GM23338 (cell line): ENCODE measurements at regions not wholly inside any gene's neighbourhood (a gene's known extent, or its start where the extent isn't known, plus 50 kb on each side); places are given as distances from the start of the nearest gene placed in this dataset.

ENCODE experiments used
- CREB1 ChIP-seq: fragments of 250-450 bp; sonication (Bioruptor Pico); IDR thresholded peaks from 2 replicates; pipeline ENCODE4 v1.5.0; 2020; ENCODE audit warnings: low read depth, mild to moderate bottlenecking, moderate library complexity
- CTCF ChIP-seq, 2 experiments: fragments of 200-600 bp in 1 of 2; sonication (generic) in 1 of 2; conservative IDR thresholded peaks; 2 replicates each; pipeline versions ENCODE4 v1.5.1 to v1.6.1; 2016 to 2017; ENCODE audit warnings: antibody characterized with exemption in 2 of 2, low read depth in 2 of 2, mild to moderate bottlenecking in 2 of 2, moderate library complexity in 1 of 2
- ETS1 ChIP-seq: IDR thresholded peaks from 2 replicates; pipeline ENCODE4 v1.6.1; 2016; ENCODE audit warnings: antibody characterized with exemption
- EZH2 ChIP-seq: fragments of 200-600 bp; sonication (generic); IDR thresholded peaks from one replicate; pipeline ENCODE4 v1.8.0; 2017; ENCODE audit warnings: antibody characterized with exemption, mild to moderate bottlenecking, low read depth; ENCODE audit not compliant: unreplicated experiment
- EZH2phosphoT487 ChIP-seq: fragments of 200-600 bp; sonication (generic); IDR thresholded peaks from one replicate; pipeline ENCODE4 v1.8.1; 2018; ENCODE audit warnings: antibody characterized with exemption; ENCODE audit not compliant: unreplicated experiment
- JUNB ChIP-seq: IDR thresholded peaks from one replicate; pipeline ENCODE4 v1.6.1; 2016; ENCODE audit warnings: antibody characterized with exemption; ENCODE audit not compliant: unreplicated experiment
- NANOG ChIP-seq: IDR thresholded peaks from 2 replicates; pipeline ENCODE4 v1.6.1; 2016; ENCODE audit warnings: antibody characterized with exemption, borderline replicate concordance
- POLR2AphosphoS5 ChIP-seq: IDR thresholded peaks from 2 replicates; pipeline ENCODE4 v1.6.1; 2016; ENCODE audit warnings: antibody characterized with exemption, low read depth
- ZNF114 ChIP-seq: fragments of 250-450 bp; sonication (Bioruptor Pico); IDR thresholded peaks from 2 replicates; pipeline ENCODE4 v1.5.0; 2020; ENCODE audit warnings: mild to moderate bottlenecking, moderate library complexity
- ZNF331 ChIP-seq: fragments of 250-450 bp; sonication (Bioruptor Pico); IDR thresholded peaks from 2 replicates; pipeline ENCODE4 v1.5.0; 2020; ENCODE audit warnings: low read depth, mild to moderate bottlenecking, moderate library complexity
- TF ChIP-seq, protein P1 (sequence below): IDR thresholded peaks from one replicate; pipeline ENCODE4 v1.6.1; 2018; ENCODE audit warnings: antibody characterized with exemption; ENCODE audit not compliant: unreplicated experiment

DNA sequence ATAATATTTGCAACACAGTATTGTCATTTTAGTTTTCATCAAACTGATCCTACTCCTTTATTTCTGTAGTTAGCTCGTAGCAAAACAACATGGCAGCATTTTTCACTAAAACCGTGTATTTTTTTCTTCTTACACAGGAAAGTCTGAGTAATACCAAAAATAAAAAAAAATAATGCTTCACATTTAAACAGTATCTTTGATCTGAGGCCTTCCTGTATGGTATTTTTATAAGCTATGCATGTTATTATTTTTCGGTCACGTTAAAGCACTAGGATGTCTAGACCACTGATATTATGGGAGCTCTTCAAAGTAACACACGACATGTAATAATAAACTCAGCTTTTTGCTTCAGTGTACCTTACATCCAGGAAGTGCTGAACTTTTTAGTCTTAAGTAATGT, 94.1 kb upstream of the SRD5A3 start:
- TF ChIP-seq CTCF (conservative IDR thresholded peaks at IDR 0.05; ENCODE audit: low read depth in 2 of 2) (no peak), EZH2phosphoT487 (no peak), POLR2AphosphoS5 (no peak), ZNF114 (CRISPR knock-in tag) (no peak), EZH2 (no peak), CREB1 (no peak), NANOG (no peak), JUNB (no peak), ETS1 (no peak), ZNF331 (CRISPR knock-in tag) (no peak)
- TF ChIP-seq, protein P1, sequence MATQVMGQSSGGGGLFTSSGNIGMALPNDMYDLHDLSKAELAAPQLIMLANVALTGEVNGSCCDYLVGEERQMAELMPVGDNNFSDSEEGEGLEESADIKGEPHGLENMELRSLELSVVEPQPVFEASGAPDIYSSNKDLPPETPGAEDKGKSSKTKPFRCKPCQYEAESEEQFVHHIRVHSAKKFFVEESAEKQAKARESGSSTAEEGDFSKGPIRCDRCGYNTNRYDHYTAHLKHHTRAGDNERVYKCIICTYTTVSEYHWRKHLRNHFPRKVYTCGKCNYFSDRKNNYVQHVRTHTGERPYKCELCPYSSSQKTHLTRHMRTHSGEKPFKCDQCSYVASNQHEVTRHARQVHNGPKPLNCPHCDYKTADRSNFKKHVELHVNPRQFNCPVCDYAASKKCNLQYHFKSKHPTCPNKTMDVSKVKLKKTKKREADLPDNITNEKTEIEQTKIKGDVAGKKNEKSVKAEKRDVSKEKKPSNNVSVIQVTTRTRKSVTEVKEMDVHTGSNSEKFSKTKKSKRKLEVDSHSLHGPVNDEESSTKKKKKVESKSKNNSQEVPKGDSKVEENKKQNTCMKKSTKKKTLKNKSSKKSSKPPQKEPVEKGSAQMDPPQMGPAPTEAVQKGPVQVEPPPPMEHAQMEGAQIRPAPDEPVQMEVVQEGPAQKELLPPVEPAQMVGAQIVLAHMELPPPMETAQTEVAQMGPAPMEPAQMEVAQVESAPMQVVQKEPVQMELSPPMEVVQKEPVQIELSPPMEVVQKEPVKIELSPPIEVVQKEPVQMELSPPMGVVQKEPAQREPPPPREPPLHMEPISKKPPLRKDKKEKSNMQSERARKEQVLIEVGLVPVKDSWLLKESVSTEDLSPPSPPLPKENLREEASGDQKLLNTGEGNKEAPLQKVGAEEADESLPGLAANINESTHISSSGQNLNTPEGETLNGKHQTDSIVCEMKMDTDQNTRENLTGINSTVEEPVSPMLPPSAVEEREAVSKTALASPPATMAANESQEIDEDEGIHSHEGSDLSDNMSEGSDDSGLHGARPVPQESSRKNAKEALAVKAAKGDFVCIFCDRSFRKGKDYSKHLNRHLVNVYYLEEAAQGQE = no peak
